DMS153 (cell line): ENCODE measurements at regions not wholly inside any gene's neighbourhood (a gene's known extent, or its start where the extent isn't known, plus 50 kb on each side); places are given as distances from the start of the nearest gene placed in this dataset.
A peak's percentile ranks its signal among the peaks of the same experiment; 100 is the strongest.
"Not testable (repeated sequence)": the region's sequence is repeated elsewhere in the genome, so short reads cannot be mapped to it uniquely, and the experiment has no call there.

Experiments
- DNase-seq: peaks from one replicate; lab custom pipeline; 2025; lab: John Stamatoyannopoulos, UW

GRCh38 chr3:159232966-159233365 is 431.1 kb downstream of the MFSD1 start:
- DNase-seq, result no peak

- no peak for DNase-seq
Measured at GRCh38 chr3:159233734-159234133, 431.9 kb downstream of the MFSD1 start.

- no peak for DNase-seq
Measured at GRCh38 chr3:159234306-159234705, 432.5 kb downstream of the MFSD1 start.

- DNase-seq, result no peak
Measured at GRCh38 chr3:159236321-159236720, 434.5 kb downstream of the MFSD1 start.

GRCh38 chr3:159237226-159237625 is 435.4 kb downstream of the MFSD1 start:
- DNase-seq, result no peak

- no peak for DNase-seq
Measured at GRCh38 chr3:159238646-159239045, 436.8 kb downstream of the MFSD1 start.

GRCh38 chr3:159239059-159239458 is 437.2 kb downstream of the MFSD1 start:
- no peak for DNase-seq

GRCh38 chr3:159244933-159245332 is 443.1 kb downstream of the MFSD1 start:
- DNase-seq, result no peak

- no peak for DNase-seq
Measured at GRCh38 chr3:159245871-159246270, 444.0 kb downstream of the MFSD1 start.

- no peak for DNase-seq
Measured at GRCh38 chr3:159246385-159246784, 444.5 kb downstream of the MFSD1 start.

- DNase-seq, result no peak
Measured at GRCh38 chr3:159249472-159250174, 447.8 kb downstream of the MFSD1 start.

GRCh38 chr3:159250961-159251360 is 449.1 kb downstream of the MFSD1 start:
- DNase-seq, result no peak

- no peak for DNase-seq
Measured at GRCh38 chr3:159252274-159252673, 450.4 kb downstream of the MFSD1 start.

- no peak for DNase-seq
Measured at GRCh38 chr3:159252772-159253384, 451.0 kb downstream of the MFSD1 start.

- DNase-seq, result no peak
Measured at GRCh38 chr3:159253860-159254259, 452.0 kb downstream of the MFSD1 start.

GRCh38 chr3:159257954-159258353 is 456.1 kb downstream of the MFSD1 start:
- DNase-seq, result no peak

GRCh38 chr3:159258934-159259333 is 457.1 kb downstream of the MFSD1 start:
- no peak for DNase-seq

GRCh38 chr3:159260049-159260662 is 458.3 kb downstream of the MFSD1 start:
- DNase-seq, result no peak

GRCh38 chr3:159261333-159261732 is 459.5 kb downstream of the MFSD1 start:
- not testable (repeated sequence) for DNase-seq

GRCh38 chr3:159263750-159264553 is 462.1 kb downstream of the MFSD1 start:
- peak; percentile 15 for DNase-seq

GRCh38 chr3:159265705-159266104 is 463.9 kb downstream of the MFSD1 start:
- no peak for DNase-seq

GRCh38 chr3:159266779-159267178 is 464.9 kb downstream of the MFSD1 start:
- no peak for DNase-seq
